ENCODE measurements at regions not wholly inside any gene's neighbourhood (a gene's known extent, or its start where the extent isn't known, plus 50 kb on each side); places are given as distances from the start of the nearest gene placed in this dataset.

GRCh38 chr19:32146664-32147063 is 198.7 kb upstream of the ZNF507 start:
- TF ChIP-seq CTCF (conservative IDR thresholded peaks at IDR 0.05) = no peak

DNA sequence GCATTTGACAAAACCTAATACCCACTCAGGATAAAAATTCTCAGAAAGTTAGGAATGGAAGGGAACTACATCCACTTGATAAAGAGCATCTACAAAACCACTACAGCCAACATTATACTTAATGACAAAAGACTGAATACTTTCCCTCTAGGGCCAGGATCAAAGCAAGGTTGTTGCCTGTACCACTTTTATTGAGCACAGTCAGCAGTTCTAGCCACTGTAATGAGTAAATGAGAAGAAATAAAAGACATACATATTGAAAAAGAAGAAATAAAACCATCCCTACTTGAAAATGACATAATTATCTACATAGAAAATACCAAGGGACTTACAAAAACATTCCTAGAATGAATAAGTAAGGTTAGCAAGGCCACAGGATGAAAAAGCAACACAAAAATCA is 194.8 kb upstream of the ZNF507 start:
- no peak overlapping the region for H3K27ac ChIP-seq

More at GRCh38 chr19:32146664-32147063, 198.7 kb upstream of the ZNF507 start:
- no peak overlapping the region for H3K27ac ChIP-seq

GRCh38 chr19:32154418-32154817 is 191.0 kb upstream of the ZNF507 start:
- H3K27ac ChIP-seq = no peak overlapping the region
- TF ChIP-seq CTCF (conservative IDR thresholded peaks at IDR 0.05) = no peak

More for the DNA sequence above, 194.8 kb upstream of the ZNF507 start:
- no peak for TF ChIP-seq CTCF (conservative IDR thresholded peaks at IDR 0.05)

GRCh38 chr19:32164384-32164992 is 180.9 kb upstream of the ZNF507 start:
- H3K27ac ChIP-seq = no peak overlapping the region
- TF ChIP-seq CTCF (conservative IDR thresholded peaks at IDR 0.05) = no peak

DNA sequence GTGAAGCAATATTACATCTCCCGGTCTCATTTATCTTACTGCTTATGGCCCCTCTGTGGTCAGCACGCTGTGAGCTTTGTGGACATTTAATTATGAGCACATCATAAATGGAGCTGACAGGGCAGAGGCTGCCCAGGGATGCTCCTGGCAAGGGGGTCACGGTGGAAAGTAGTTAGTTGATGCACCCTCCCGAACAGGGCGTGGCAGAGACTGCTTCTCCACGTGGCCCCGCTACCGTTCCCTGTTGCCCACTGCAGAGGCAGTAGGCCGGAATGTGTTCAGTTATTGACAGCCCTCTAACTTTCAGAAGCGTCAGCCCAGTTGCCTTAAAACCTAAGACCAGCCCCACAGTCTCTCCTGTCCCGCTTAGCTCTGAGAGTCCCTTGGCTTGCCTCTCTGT is 180.3 kb upstream of the ZNF507 start:
- no peak for TF ChIP-seq CTCF (conservative IDR thresholded peaks at IDR 0.05)

GRCh38 chr19:32165750-32166149 is 179.7 kb upstream of the ZNF507 start:
- no peak for TF ChIP-seq CTCF (conservative IDR thresholded peaks at IDR 0.05)
- H3K27ac ChIP-seq = no peak overlapping the region

More for the DNA sequence above, 180.3 kb upstream of the ZNF507 start:
- H3K27ac ChIP-seq = no peak overlapping the region

DNA sequence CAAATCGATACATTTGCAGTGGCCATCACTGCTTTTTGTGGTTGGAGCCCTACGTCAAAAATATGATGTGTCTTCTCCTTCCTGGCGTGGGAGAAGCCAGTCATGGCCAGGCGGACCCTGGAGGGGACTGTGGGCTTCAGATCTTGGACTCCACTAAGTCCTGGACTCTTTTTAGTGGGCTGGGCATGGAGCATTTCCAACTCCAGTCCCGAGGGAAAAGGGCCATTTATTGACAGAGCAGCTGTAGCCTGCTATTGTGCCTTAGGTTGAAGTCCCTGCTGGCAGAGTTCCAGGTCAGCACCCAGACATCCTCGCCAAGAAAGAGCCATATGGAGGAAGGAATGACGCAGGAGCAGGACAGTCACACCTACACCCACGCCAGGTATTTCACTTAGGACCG is 179.2 kb upstream of the ZNF507 start:
- TF ChIP-seq CTCF (conservative IDR thresholded peaks at IDR 0.05) = no peak
- no peak overlapping the region for H3K27ac ChIP-seq
